HEK293 (cell line): ENCODE measurements at regions not wholly inside any gene's neighbourhood (a gene's known extent, or its start where the extent isn't known, plus 50 kb on each side); places are given as distances from the start of the nearest gene placed in this dataset.

Experiments used
- CTCF ChIA-PET: fragments of 350-600 bp; formaldehyde crosslinking; extraction: SDS; loops from one replicate; lab custom pipeline; 2021; ENCODE audit warnings: antibody characterized with exemption; lab: Yijun Ruan, JAX
- POLR2A ChIA-PET: fragments of 300-600 bp; formaldehyde crosslinking; extraction: SDS; loops from one replicate; lab custom pipeline; 2020; ENCODE audit warnings: antibody characterized with exemption, inconsistent platforms; lab: Yijun Ruan, JAX
- H3K27ac ChIP-seq: fragments of 200-500 bp; sonication (Bioruptor generic); 2 replicates; pipeline ENCODE4 v1.5.1; 2014; ENCODE audit warnings: low read depth, low read length, control low read depth, inconsistent platforms; ENCODE audit errors: extremely low read depth
- H3K36me3 ChIP-seq, 2 experiments: fragments of 200-500 bp in 1 of 2; sonication (Bioruptor generic) in 1 of 2; 1 replicate in 1 of 2; 2 replicates in 1 of 2; pipeline ENCODE4 v1.5.1; 2014 to 2017; ENCODE audit warnings: inconsistent platforms in 2 of 2, low read length in 2 of 2; ENCODE audit not compliant: control insufficient read depth in 2 of 2, insufficient read depth in 1 of 2
- H3K4me1 ChIP-seq: fragments of 200-500 bp; sonication (Bioruptor generic); 2 replicates; pipeline ENCODE4 v1.5.1; 2014; ENCODE audit warnings: mild to moderate bottlenecking, low read length, inconsistent platforms; ENCODE audit not compliant: control insufficient read depth, insufficient read depth
- H3K4me3 ChIP-seq: 2 replicates; pipeline ENCODE4 v1.5.1; 2011; ENCODE audit warnings: low read depth, mild to moderate bottlenecking, control low read depth, low read length, moderate library complexity
- H3K9me3 ChIP-seq: fragments of 200-500 bp; sonication (Bioruptor generic); 2 replicates; pipeline ENCODE4 v1.5.1; 2014; ENCODE audit warnings: low read depth, low read length, inconsistent platforms; ENCODE audit not compliant: control insufficient read depth, insufficient read depth
- GLI2 ChIP-seq: fragments of 450-650 bp; formaldehyde crosslinking; IDR thresholded peaks from 2 replicates; pipeline ENCODE4; 2017; ENCODE audit warnings: missing biosample characterization, missing genetic modification characterization, low read depth, borderline replicate concordance
- KLF10 ChIP-seq: fragments of 450-650 bp; IDR thresholded peaks from 2 replicates; pipeline ENCODE4 v1.5.1; 2018; ENCODE audit warnings: missing biosample characterization, mild to moderate bottlenecking, missing genetic modification characterization
- MZF1 ChIP-seq: fragments of 450-650 bp; formaldehyde crosslinking; IDR thresholded peaks from 2 replicates; pipeline ENCODE4 v1.5.1; 2017; ENCODE audit warnings: missing biosample characterization, missing genetic modification characterization, borderline replicate concordance
- PRDM1 ChIP-seq: fragments of 450-650 bp; formaldehyde crosslinking; IDR thresholded peaks from 2 replicates; pipeline ENCODE4; 2016; ENCODE audit warnings: missing biosample characterization, missing genetic modification characterization
- SALL2 ChIP-seq: fragments of 450-650 bp; formaldehyde crosslinking; IDR thresholded peaks from 2 replicates; pipeline ENCODE4 v1.5.0; 2017; ENCODE audit warnings: missing biosample characterization, mild to moderate bottlenecking, missing genetic modification characterization, borderline replicate concordance
- SCRT1 ChIP-seq: fragments of 450-650 bp; formaldehyde crosslinking; IDR thresholded peaks from 2 replicates; pipeline ENCODE4 v1.5.1; 2016; ENCODE audit warnings: missing biosample characterization, missing genetic modification characterization, borderline replicate concordance
- SETDB1 ChIP-seq: IDR thresholded peaks from one replicate; pipeline ENCODE4 v1.6.1; 2017; ENCODE audit warnings: mild to moderate bottlenecking, low read length, moderate library complexity, mixed read lengths; ENCODE audit not compliant: insufficient read length
- ZBTB48 ChIP-seq: fragments of 450-650 bp; formaldehyde crosslinking; IDR thresholded peaks from 2 replicates; pipeline ENCODE4 v1.5.1; 2016; ENCODE audit warnings: missing biosample characterization, missing genetic modification characterization
- ZIC2 ChIP-seq: fragments of 450-650 bp; formaldehyde crosslinking; IDR thresholded peaks from 2 replicates; pipeline ENCODE4 v1.5.1; 2016; ENCODE audit warnings: missing biosample characterization, missing genetic modification characterization
- ZNF16 ChIP-seq: fragments of 450-650 bp; formaldehyde crosslinking; IDR thresholded peaks from 2 replicates; pipeline ENCODE4 v1.5.1; 2016; ENCODE audit warnings: low read depth, missing biosample characterization, missing genetic modification characterization
- ZNF394 ChIP-seq: fragments of 450-650 bp; formaldehyde crosslinking; IDR thresholded peaks from 2 replicates; pipeline ENCODE4 v1.5.1; 2016; ENCODE audit warnings: missing biosample characterization, missing genetic modification characterization, mild to moderate bottlenecking, moderate library complexity, borderline replicate concordance
- ZNF404 ChIP-seq: fragments of 450-650 bp; formaldehyde crosslinking; IDR thresholded peaks from 2 replicates; pipeline ENCODE4 v1.5.1; 2017; ENCODE audit warnings: missing biosample characterization, missing genetic modification characterization
- ZNF548 ChIP-seq: fragments of 450-650 bp; formaldehyde crosslinking; IDR thresholded peaks from 2 replicates; pipeline ENCODE4 v1.5.1; 2016; ENCODE audit warnings: missing biosample characterization, missing genetic modification characterization
- ZNF560 ChIP-seq: fragments of 450-650 bp; formaldehyde crosslinking; IDR thresholded peaks from 2 replicates; pipeline ENCODE4 v1.5.1; 2017; ENCODE audit warnings: missing biosample characterization, missing genetic modification characterization, borderline replicate concordance
- ZNF670 ChIP-seq: fragments of 450-650 bp; formaldehyde crosslinking; IDR thresholded peaks from 2 replicates; pipeline ENCODE4 v1.5.1; 2016; ENCODE audit warnings: missing biosample characterization, missing genetic modification characterization, low read depth
- ZNF701 ChIP-seq: fragments of 450-650 bp; formaldehyde crosslinking; IDR thresholded peaks from 2 replicates; pipeline ENCODE4 v1.5.1; 2016; ENCODE audit warnings: missing biosample characterization, missing genetic modification characterization
- ZNF792 ChIP-seq: fragments of 450-650 bp; formaldehyde crosslinking; IDR thresholded peaks from 2 replicates; pipeline ENCODE4 v1.5.1; 2016; ENCODE audit warnings: missing biosample characterization, missing genetic modification characterization
- ZSCAN16 ChIP-seq: fragments of 450-650 bp; formaldehyde crosslinking; IDR thresholded peaks from 2 replicates; pipeline ENCODE4 v1.5.1; 2016; ENCODE audit warnings: missing biosample characterization, missing genetic modification characterization
- ZXDB ChIP-seq: fragments of 450-650 bp; formaldehyde crosslinking; IDR thresholded peaks from 2 replicates; pipeline ENCODE4 v1.5.1; 2016; ENCODE audit warnings: missing biosample characterization, missing genetic modification characterization
- TF ChIP-seq, protein P1 (sequence below): fragments of 450-650 bp; formaldehyde crosslinking; IDR thresholded peaks from 2 replicates; pipeline ENCODE4 v1.5.1; 2016; ENCODE audit warnings: missing biosample characterization, missing genetic modification characterization
- TF ChIP-seq, protein P2 (sequence below): fragments of 450-650 bp; formaldehyde crosslinking; IDR thresholded peaks from 2 replicates; pipeline ENCODE4 v1.5.1; 2016; ENCODE audit warnings: missing biosample characterization, missing genetic modification characterization, low read depth

DNA sequence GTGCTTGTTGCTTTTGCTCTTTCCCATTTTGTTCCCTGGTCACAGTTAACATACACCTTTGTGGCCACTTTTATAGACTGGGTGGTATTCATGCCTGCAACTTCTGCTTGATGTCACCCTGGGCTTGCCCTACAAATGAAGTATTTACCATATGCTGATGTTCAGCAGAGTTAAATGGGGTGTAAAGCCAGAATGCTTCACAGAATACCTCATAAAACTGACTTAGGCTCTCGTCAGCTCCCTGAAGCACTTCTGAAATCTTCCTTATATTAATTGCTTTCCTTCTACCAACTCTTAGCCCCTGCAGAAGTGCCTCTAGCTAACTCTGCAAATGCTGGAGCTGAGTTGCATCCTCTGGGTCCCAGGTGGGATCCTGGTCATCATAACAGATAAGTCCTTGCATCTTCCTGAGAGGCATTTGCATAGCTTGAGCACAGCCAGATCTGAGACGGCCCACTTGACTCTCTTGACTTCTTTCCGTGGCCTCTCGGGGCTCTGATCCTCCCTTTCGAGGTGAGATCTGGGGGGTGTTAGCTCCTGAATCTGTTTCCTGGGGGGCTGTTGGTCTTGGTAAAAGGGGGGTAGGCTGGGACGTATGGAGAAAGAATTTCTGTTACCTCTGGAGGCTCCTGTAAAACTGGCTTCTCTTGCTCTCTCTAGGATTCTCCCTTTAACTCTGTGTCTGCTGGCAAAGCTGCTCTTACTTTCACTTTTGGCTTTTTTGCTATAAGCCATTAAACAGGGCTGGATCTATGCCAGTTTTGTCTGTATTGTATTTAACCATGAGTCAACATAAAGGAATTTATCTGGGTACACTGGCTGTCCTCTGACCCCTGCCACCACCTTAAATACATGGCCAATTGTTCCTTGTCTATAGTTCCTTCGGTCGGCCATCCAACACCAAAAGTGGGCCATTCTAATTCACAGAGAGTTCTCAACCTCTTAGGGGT, 223.0 kb upstream of the SYNCRIP start (continued):
- TF ChIP-seq ZNF548 (tag by site-specific recombination) (no peak), SALL2 (no peak), ZNF404 (tag by site-specific recombination) (no peak), GLI2 (no peak), ZNF560 (tag by site-specific recombination) (no peak), ZBTB48 (no peak), MZF1 (tag by site-specific recombination) (no peak), SETDB1 (no peak), ZNF16 (no peak)

DNA sequence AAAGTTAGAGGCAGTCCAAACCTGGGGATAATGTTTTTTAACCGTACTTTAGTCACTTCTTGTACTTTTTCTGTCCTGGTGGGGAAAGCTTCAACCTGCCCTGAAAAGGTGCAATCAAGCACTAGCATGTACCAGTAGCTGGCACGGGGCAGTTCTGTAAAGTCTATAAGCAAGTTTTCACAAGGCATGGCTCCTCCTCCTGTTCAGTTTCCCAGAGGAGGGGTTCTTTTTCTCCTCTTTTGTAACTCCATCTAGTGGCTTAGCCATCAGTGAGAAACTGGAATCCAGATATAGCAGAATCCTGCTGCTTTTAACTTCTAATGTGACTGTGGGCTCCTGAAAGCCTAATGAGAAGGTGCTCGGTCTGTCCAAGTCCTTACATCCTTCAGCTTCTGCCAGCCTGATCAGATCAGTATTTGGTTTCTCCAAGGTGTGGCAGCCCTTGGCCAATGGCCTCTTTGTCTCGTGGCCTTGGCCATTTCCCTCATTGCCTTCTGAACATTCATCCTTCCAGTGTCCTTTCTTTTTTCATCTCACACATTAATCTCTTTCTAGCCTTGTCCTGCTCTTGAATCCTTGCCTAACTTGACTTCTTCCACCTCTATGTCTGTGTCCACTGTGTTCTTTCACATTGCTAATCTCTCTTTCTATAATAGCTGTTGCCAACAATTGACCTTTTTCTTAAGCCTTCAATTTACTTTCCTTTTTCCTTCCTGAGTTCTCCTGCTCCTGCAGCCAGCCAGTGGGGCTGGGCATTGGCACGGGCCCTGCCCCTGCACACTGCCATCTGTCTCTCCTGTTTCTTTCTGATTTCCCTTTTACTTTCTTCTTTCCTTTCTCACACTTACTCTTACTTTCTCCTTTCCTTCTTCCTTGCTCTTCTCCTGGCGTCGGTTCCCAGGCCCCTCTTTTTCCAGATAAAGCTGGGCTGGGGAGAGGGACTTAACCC, 222.0 kb upstream of the SYNCRIP start:
- POLR2A ChIA-PET: interaction anchor here (1.2 kb wide), 1 partner anchor 221 kb away, joined by 3 read pairs; the partner anchor contains the start of gene SYNCRIP
- TF ChIP-seq ZXDB (no peak), ZNF701 (tag by site-specific recombination) (no peak), ZNF394 (tag by site-specific recombination) (no peak), PRDM1 (peak; percentile 98)
- TF ChIP-seq, protein P1, sequence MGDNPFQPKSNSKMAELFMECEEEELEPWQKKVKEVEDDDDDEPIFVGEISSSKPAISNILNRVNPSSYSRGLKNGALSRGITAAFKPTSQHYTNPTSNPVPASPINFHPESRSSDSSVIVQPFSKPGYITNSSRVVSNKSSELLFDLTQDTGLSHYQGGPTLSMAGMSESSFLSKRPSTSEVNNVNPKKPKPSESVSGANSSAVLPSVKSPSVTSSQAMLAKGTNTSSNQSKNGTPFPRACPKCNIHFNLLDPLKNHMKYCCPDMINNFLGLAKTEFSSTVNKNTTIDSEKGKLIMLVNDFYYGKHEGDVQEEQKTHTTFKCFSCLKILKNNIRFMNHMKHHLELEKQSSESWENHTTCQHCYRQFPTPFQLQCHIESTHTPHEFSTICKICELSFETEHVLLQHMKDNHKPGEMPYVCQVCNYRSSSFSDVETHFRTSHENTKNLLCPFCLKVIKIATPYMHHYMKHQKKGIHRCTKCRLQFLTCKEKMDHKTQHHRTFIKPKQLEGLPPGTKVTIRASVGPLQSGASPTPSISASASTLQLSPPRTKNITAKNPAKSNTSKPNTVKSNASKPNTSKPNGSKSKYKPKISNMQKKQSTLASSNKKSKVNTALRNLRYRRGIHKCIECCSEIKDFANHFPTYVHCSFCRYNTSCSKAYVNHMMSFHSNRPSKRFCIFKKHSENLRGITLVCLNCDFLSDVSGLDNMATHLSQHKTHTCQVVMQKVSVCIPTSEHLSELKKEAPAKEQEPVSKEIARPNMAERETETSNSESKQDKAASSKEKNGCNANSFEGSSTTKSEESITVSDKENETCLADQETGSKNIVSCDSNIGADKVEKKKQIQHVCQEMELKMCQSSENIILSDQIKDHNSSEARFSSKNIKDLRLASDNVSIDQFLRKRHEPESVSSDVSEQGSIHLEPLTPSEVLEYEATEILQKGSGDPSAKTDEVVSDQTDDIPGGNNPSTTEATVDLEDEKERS (tag by site-specific recombination): no peak
- TF ChIP-seq, protein P2, sequence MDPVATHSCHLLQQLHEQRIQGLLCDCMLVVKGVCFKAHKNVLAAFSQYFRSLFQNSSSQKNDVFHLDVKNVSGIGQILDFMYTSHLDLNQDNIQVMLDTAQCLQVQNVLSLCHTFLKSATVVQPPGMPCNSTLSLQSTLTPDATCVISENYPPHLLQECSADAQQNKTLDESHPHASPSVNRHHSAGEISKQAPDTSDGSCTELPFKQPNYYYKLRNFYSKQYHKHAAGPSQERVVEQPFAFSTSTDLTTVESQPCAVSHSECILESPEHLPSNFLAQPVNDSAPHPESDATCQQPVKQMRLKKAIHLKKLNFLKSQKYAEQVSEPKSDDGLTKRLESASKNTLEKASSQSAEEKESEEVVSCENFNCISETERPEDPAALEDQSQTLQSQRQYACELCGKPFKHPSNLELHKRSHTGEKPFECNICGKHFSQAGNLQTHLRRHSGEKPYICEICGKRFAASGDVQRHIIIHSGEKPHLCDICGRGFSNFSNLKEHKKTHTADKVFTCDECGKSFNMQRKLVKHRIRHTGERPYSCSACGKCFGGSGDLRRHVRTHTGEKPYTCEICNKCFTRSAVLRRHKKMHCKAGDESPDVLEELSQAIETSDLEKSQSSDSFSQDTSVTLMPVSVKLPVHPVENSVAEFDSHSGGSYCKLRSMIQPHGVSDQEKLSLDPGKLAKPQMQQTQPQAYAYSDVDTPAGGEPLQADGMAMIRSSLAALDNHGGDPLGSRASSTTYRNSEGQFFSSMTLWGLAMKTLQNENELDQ (tag by site-specific recombination): no peak
- TF ChIP-seq, all 188 proteins: peak for 1
- Histone ChIP-seq H3K9me3 (no peaks in the 10 kb centered on the region), H3K4me1 (no peaks in the 10 kb centered on the region), H3K36me3 (no peaks in the 10 kb centered on the region), H3K4me3 (no peak overlapping the region), H3K27ac (no peak overlapping the region)
- CTCF ChIA-PET: interaction anchor here (0.6 kb wide), 1 partner anchor 26 kb away, joined by 4 read pairs; no protein-coding TSS in a partner anchor

DNA sequence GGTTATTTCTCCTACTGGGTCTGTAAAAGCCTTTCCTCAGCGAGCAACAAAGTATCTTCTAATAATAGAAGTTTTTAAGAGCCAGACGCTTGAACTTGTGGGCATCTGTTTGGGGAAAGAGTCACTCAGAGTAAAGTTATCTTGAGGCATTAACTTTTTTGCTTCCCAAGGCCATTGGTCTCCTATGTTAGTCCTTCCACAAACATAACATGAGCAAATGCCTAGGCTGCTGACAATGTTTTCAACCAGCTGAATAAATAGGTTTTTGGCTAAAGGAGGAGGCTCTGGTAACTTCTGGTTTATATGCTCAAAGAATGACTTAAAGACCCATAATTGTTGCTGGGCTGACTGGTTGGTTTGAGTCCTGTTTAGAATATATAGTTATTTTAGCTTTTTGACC, 213.5 kb upstream of the SYNCRIP start:
- H3K36me3 ChIP-seq: no peaks in the 10 kb centered on the region
- H3K9me3 ChIP-seq: no peaks in the 10 kb centered on the region
- no peak for TF ChIP-seq SCRT1 (tag by site-specific recombination)
- no peak for TF ChIP-seq ZNF792 (tag by site-specific recombination)
- no peak for TF ChIP-seq KLF10 (tag by site-specific recombination)
- TF ChIP-seq ZNF670: no peak
- TF ChIP-seq PRDM1: no peak
- TF ChIP-seq, protein P2 (tag by site-specific recombination): no peak
- no peak for TF ChIP-seq ZSCAN16 (tag by site-specific recombination)
- TF ChIP-seq ZIC2 (tag by site-specific recombination): no peak
- no peak overlapping the region for H3K27ac ChIP-seq
- H3K4me1 ChIP-seq: no peaks in the 10 kb centered on the region
- ChIA-PET POLR2A (no interaction called here), CTCF (no interaction called here)
- H3K4me3 ChIP-seq: no peak overlapping the region
